Activated CD4-positive, alpha-beta memory T cell treated with anti-CD3 and anti-CD28 coated beads, Interleukin-2, amount 10 ng/mL, durations not matched to agents 7 days and 5 days (primary cell): ENCODE measurements at regions not wholly inside any gene's neighbourhood (a gene's known extent, or its start where the extent isn't known, plus 50 kb on each side); places are given as distances from the start of the nearest gene placed in this dataset.

Experiments
- CTCF ChIA-PET: fragments of 350-600 bp; sonication (Branson Sonifier 250); formaldehyde crosslinking; loops from one replicate; lab custom pipeline; 2021; ENCODE audit warnings: antibody characterized with exemption, inconsistent platforms; lab: Charles Lee
- POLR2A ChIA-PET: fragments of 350-600 bp; sonication (Branson Sonifier 250); formaldehyde crosslinking; loops from one replicate; lab custom pipeline; 2021; ENCODE audit warnings: antibody characterized with exemption; lab: Charles Lee
- DNase-seq: peaks from one replicate; pipeline ENCODE4 v3.0.0-alpha.2; 2020
- H3K27ac Mint-ChIP-seq: one replicate; pipeline ENCODE4 v1.8.0; 2021; ENCODE audit warnings: mild to moderate bottlenecking, mixed read lengths
- H3K27me3 Mint-ChIP-seq: one replicate; pipeline ENCODE4 v1.8.0; 2021; ENCODE audit warnings: mixed read lengths
- H3K36me3 Mint-ChIP-seq: one replicate; pipeline ENCODE4 v1.8.0; 2021; ENCODE audit warnings: low read depth, mixed read lengths
- H3K4me1 Mint-ChIP-seq: one replicate; pipeline ENCODE4 v1.8.0; 2021; ENCODE audit warnings: mixed read lengths
- H3K4me3 Mint-ChIP-seq: one replicate; pipeline ENCODE4 v1.8.0; 2021; ENCODE audit warnings: mild to moderate bottlenecking, mixed read lengths
- H3K9me3 Mint-ChIP-seq: one replicate; pipeline ENCODE4 v1.8.0; 2021; ENCODE audit warnings: mixed read lengths

DNA sequence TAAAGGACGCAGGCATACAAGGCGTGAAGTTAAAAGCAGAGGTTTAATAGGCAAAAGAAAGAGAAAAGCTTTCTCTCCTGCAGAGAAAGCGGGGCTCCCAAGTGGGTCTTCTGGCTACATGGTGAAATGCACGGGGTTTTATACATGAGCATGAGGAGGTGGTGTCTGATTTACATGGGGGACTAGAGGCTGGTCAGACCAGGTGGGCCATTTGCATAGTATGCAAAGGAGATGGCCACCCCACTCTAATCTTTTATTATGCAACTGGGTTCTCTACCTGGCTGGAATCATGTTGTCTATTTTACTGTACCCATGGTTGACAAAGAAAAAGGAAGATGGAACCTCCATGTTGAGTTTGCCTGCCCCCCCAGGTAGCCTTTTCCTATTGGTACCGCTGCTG, 356.2 kb downstream of the KCNJ3 start:
- peaks cover 4% of the 10 kb centered on the region for H3K9me3 Mint-ChIP-seq
- DNase-seq, result no peak
- CTCF ChIA-PET, result no interaction called here
- no peaks in the 10 kb centered on the region for H3K36me3 Mint-ChIP-seq
- no peaks in the 10 kb centered on the region for H3K4me1 Mint-ChIP-seq
- POLR2A ChIA-PET, result no interaction called here
- no peak overlapping the region for H3K27ac Mint-ChIP-seq
- no peak overlapping the region for H3K4me3 Mint-ChIP-seq
- H3K27me3 Mint-ChIP-seq, result no peaks in the 10 kb centered on the region

DNA sequence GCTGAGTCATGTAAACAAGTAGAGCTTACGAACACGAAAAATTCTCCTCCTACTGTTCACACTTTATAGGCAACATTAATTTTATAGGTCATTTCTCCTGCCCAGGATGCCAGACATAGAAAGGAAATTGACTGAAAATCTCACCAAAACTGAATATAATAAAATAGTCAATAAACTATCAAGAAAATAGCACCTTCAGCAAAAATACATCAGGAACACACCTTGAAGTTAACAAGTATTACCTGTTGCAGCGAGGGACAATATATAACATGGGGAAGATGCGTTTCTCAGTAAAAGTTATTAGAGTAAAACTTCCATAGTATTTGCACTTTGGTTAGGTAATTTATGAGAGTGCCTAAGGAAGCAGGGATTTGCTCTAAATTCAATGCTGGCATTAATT, 344.6 kb downstream of the KCNJ3 start:
- ChIA-PET CTCF (no interaction called here), POLR2A (no interaction called here)
- Mint-ChIP-seq H3K4me1 (no peaks in the 10 kb centered on the region), H3K4me3 (no peak overlapping the region), H3K9me3 (peaks cover 9% of the 10 kb centered on the region), H3K27ac (no peak overlapping the region), H3K36me3 (no peaks in the 10 kb centered on the region), H3K27me3 (no peaks in the 10 kb centered on the region)
- no peak for DNase-seq

DNA sequence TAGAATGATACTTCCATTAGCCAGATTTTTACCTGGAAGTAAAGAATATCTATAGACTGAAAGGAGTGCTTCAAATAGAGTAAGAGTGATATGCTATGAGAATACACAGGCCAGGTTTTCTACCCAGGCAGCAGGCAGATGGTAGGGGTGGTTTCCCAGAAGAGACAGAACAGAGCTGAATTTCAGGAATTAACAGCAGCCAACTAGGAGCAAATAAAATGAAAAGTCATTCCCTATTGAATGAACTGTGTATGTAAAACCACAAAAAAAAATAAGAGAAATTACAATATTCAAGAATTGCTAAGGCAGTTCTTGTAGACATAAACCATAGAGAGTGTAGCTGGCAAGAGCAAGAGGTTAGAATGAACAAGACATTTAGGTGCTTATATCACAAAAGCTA, 336.8 kb downstream of the KCNJ3 start:
- POLR2A ChIA-PET, result no interaction called here
- H3K36me3 Mint-ChIP-seq, result no peaks in the 10 kb centered on the region

DNA sequence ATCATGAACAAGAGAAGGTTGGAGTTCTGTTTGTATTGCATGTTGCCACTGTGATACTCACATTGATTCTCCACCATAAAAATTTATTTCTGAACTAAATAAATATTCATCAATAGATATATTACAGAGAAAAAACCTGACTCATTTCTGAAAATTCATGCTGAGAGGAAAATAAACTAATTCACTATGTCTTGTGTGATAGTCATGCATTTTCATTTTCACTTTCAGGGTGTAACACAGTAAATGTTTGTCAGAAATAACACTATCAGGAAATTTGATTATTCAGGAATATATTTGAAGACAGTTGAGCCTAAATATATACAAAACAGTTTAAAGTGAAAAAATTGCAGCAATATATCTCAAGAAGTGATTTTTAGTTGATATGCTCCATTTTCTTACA, 335.2 kb downstream of the KCNJ3 start:
- Mint-ChIP-seq H3K4me3 (no peak overlapping the region), H3K36me3 (no peaks in the 10 kb centered on the region), H3K9me3 (peaks cover 10% of the 10 kb centered on the region), H3K27ac (no peak overlapping the region), H3K27me3 (no peaks in the 10 kb centered on the region), H3K4me1 (no peaks in the 10 kb centered on the region)
- ChIA-PET POLR2A (no interaction called here), CTCF (no interaction called here)
- DNase-seq, result no peak

More for the DNA sequence above, 336.8 kb downstream of the KCNJ3 start:
- Mint-ChIP-seq H3K4me3 (no peak overlapping the region), H3K4me1 (no peaks in the 10 kb centered on the region), H3K27me3 (no peaks in the 10 kb centered on the region), H3K9me3 (peaks cover 5% of the 10 kb centered on the region), H3K27ac (no peak overlapping the region)
- CTCF ChIA-PET, result no interaction called here
- DNase-seq, result no peak

DNA sequence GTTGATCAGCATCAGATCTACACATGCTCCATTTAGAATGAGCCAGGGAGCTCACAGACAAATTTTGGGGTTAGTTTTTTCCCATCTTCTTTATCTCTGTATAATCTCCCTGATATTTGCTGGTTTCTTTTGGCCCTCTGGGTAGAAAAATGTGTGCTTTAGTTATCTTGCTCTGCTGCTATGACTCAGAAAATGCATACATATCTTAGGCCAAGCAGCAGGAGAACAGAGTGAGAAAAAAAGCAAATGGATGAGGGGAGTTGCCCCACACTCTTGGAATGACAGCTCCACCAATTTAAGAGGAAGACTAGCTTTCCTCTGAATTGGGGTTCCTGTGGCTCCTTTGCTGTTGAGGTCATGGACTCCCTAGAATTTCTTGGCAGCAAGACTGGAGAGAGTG, 331.8 kb downstream of the KCNJ3 start:
- Mint-ChIP-seq H3K27me3 (no peaks in the 10 kb centered on the region), H3K4me1 (no peaks in the 10 kb centered on the region), H3K27ac (no peak overlapping the region), H3K36me3 (no peaks in the 10 kb centered on the region), H3K9me3 (peaks cover 7% of the 10 kb centered on the region), H3K4me3 (no peak overlapping the region)
- POLR2A ChIA-PET, result no interaction called here
- CTCF ChIA-PET, result no interaction called here
- no peak for DNase-seq

DNA sequence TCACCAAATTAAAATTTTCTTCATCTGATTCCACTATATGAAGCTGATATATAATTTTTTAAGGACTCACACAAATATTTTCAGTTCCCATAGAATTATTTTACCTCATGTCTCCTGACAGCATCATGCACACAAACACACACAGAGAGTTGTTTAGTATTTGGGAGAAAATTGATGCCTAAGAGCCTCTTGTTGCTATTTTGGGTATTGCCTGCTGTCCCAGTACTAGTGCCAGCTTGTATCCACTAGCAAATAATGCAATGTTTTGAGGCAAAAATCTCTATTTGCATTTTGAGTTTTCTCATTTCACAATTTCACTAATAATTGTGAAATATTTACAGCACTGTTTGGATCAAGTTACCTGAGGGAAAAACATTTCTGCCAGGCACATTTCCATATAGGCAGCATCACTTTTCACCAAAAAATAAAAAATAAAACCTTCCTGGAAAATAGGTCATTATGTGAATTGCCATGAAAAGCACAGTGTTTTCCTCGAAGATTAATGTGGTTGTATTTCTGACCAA, 328.2 kb downstream of the KCNJ3 start:
- Mint-ChIP-seq H3K36me3 (no peaks in the 10 kb centered on the region), H3K27me3 (no peaks in the 10 kb centered on the region), H3K27ac (no peak overlapping the region), H3K4me1 (no peaks in the 10 kb centered on the region), H3K9me3 (peaks cover 5% of the 10 kb centered on the region), H3K4me3 (no peak overlapping the region)
- ChIA-PET POLR2A (no interaction called here), CTCF (no interaction called here)
- DNase-seq, result no peak

DNA sequence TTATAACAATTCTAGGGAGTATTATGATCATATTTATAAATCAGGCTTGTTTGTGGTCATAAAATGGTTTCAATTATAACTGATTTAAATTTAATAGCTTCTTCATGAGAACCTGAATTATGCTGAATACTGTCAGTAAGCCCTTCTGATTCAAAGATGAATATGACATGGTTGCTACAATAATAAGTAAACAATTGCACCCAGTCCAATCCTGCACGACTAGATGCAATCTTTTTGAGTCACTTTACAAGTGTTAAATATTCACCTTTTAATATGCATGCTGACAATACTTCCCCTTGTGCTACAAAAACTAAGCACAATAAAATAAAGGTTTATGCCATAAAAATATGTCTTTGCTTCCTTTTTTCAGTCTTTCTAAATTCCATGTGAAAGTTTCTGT, 325.2 kb downstream of the KCNJ3 start:
- no peaks in the 10 kb centered on the region for H3K4me1 Mint-ChIP-seq
- no peak for DNase-seq
- H3K9me3 Mint-ChIP-seq, result no peaks in the 10 kb centered on the region
- ChIA-PET POLR2A (no interaction called here), CTCF (no interaction called here)
- H3K4me3 Mint-ChIP-seq, result no peak overlapping the region
- no peaks in the 10 kb centered on the region for H3K36me3 Mint-ChIP-seq
- H3K27me3 Mint-ChIP-seq, result no peaks in the 10 kb centered on the region
- H3K27ac Mint-ChIP-seq, result no peak overlapping the region

DNA sequence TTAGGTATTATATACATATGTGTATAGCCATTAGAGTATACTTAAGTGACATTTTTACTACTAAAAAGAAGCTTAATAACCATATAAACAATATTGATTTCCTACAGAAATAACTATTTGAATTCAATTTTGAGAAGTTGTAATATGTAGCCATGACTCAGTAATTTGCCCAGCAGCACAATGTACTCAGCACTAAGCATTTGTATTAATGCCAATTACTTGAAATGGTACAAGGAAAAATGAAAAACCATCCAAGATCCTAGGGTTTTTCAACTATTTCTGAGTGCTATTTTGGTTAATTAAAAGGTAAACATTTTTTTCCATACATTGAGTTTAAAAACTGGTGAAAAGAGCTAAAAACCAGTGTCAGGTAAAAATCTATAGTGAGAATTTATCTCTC, 324.0 kb downstream of the KCNJ3 start:
- H3K9me3 Mint-ChIP-seq, result no peaks in the 10 kb centered on the region
- H3K4me1 Mint-ChIP-seq, result no peaks in the 10 kb centered on the region
- ChIA-PET POLR2A (no interaction called here), CTCF (no interaction called here)
- no peak overlapping the region for H3K27ac Mint-ChIP-seq
- no peaks in the 10 kb centered on the region for H3K27me3 Mint-ChIP-seq
- no peak overlapping the region for H3K4me3 Mint-ChIP-seq
- no peak for DNase-seq
- H3K36me3 Mint-ChIP-seq, result no peaks in the 10 kb centered on the region

DNA sequence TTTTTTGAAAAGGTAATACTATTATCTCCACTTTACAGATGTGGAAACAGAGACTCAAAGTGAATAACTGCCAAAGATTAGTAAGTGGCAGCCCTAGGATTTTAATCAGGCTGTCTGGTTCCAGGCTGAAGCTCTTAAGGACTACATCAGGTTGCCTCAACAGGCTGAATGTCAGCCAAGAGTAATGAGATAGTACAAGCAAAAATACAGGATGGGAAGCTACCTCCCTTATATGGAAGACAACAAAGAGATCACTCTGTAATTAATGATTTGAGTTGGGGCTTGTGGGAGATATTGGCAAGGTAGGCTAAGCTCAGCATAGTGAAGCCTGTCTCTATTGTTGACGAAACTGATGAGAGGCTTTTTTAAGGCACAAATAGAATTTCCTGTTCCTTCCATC, 323.1 kb downstream of the KCNJ3 start:
- Mint-ChIP-seq H3K36me3 (no peaks in the 10 kb centered on the region), H3K4me1 (no peaks in the 10 kb centered on the region), H3K4me3 (no peak overlapping the region), H3K27me3 (no peaks in the 10 kb centered on the region), H3K9me3 (no peaks in the 10 kb centered on the region), H3K27ac (no peak overlapping the region)
- ChIA-PET CTCF (no interaction called here), POLR2A (no interaction called here)
- no peak for DNase-seq

DNA sequence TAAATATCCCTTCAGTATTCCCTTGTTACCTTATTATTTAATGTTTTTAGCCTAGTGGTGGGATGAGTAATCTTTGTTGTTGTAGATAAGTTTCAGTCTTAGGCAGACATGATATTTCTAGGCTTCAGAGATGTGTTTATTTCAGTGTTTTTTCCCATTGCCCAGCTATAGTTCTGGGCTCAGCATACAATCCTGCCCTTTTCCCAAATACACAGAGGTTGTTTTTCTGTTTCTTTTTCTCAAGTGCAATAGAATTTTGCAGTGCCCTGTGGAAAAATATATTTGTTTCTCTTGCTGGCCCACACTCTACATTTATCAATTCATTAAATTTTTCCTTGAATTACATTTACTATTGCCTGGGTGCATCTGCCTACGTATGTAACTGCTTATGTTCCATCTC, 321.8 kb downstream of the KCNJ3 start:
- no peak for DNase-seq
- no peaks in the 10 kb centered on the region for H3K4me1 Mint-ChIP-seq
- ChIA-PET POLR2A (no interaction called here), CTCF (no interaction called here)
- H3K27me3 Mint-ChIP-seq, result no peaks in the 10 kb centered on the region
- no peak overlapping the region for H3K27ac Mint-ChIP-seq
- no peak overlapping the region for H3K4me3 Mint-ChIP-seq
- no peaks in the 10 kb centered on the region for H3K9me3 Mint-ChIP-seq
- H3K36me3 Mint-ChIP-seq, result no peaks in the 10 kb centered on the region

DNA sequence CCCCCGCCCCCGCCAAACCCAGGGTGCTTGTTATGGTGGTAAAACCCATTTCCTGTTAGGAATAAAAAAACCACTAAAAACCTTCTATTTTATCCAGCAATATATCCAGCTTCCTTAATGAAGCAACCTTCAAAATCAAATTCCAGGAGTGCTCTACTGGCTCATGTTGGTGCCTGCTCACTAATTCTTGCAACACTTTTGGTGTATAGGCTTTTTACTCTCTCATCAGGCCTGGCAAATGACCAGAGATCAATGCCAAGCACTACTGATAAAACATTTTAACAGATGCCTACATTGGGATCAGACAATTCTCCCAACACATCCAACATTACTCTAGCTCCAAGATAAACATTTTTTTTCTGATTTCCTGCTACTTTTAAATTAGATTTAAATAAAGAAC, 312.4 kb downstream of the KCNJ3 start:
- H3K27me3 Mint-ChIP-seq, result no peaks in the 10 kb centered on the region
- no peak overlapping the region for H3K27ac Mint-ChIP-seq
- H3K4me1 Mint-ChIP-seq, result no peaks in the 10 kb centered on the region
- H3K36me3 Mint-ChIP-seq, result no peaks in the 10 kb centered on the region
- H3K4me3 Mint-ChIP-seq, result no peak overlapping the region
- no peak for DNase-seq
- peaks cover 4% of the 10 kb centered on the region for H3K9me3 Mint-ChIP-seq
- ChIA-PET POLR2A (no interaction called here), CTCF (no interaction called here)

DNA sequence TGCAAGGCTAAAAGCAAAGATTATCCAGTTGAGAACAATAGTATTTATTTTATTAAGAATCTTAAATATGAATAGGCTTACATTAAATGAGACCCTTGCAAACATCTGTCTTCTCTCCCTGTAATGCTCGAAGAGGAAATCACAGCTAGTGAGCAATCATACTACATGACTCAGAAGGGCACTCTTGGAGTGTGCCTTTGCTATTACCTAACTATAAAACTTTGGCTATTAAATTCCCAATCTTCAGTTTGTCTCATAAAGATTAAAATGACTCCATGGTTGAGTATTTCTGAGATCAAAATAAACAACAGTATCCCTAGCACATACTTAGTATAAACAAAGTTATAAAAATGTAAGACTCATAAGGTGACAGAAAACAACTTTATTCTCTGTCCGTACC, 296.9 kb downstream of the KCNJ3 start:
- Mint-ChIP-seq H3K4me1 (no peaks in the 10 kb centered on the region), H3K4me3 (no peak overlapping the region), H3K9me3 (no peaks in the 10 kb centered on the region), H3K36me3 (no peaks in the 10 kb centered on the region), H3K27me3 (no peaks in the 10 kb centered on the region), H3K27ac (no peak overlapping the region)
- no peak for DNase-seq
- ChIA-PET CTCF (no interaction called here), POLR2A (no interaction called here)

DNA sequence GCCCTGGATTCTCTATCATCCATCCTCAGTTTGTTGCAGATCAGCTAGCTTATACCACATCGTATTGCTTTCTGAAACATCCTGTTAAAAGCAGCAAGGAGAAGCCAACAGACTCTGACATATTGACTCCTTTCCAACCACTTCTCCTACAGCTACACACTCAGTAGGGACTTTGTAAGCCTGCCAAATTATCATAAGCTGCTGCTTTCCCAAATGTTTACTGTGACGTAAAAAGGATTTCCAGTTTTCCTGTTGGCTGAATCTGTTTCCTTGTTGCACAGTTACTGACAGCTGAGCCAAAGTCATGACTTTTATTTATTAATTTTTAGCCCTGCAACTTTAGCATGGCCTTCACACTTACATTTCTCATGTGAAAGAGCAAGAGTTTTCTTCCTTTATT, 294.3 kb downstream of the KCNJ3 start:
- no peaks in the 10 kb centered on the region for H3K27me3 Mint-ChIP-seq
- peaks cover 2% of the 10 kb centered on the region for H3K9me3 Mint-ChIP-seq
- H3K4me1 Mint-ChIP-seq, result no peaks in the 10 kb centered on the region
- no peaks in the 10 kb centered on the region for H3K36me3 Mint-ChIP-seq
- H3K27ac Mint-ChIP-seq, result no peak overlapping the region
- no peak for DNase-seq
- CTCF ChIA-PET, result no interaction called here
- no peak overlapping the region for H3K4me3 Mint-ChIP-seq
- POLR2A ChIA-PET, result no interaction called here

DNA sequence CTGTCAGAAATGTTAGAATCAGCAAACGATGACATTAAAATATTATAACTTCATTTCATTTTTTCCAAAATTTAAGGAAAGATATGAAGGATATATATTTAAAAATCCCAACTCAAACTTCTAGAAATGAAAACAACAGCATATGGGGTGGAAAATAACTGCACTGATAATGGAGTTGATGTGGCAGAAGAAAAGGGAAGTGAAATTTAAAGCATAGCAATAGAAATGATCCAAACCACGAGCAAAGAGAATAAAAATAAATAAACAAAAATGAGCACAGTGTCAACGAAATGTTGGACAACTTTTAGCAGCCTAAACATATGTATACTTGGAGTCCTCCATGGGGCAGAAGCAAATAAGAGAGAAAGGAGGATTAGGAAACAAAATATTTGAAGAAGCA, 280.2 kb downstream of the KCNJ3 start:
- Mint-ChIP-seq H3K4me3 (no peak overlapping the region), H3K27ac (no peak overlapping the region), H3K36me3 (no peaks in the 10 kb centered on the region), H3K9me3 (peaks cover 5% of the 10 kb centered on the region), H3K4me1 (no peaks in the 10 kb centered on the region), H3K27me3 (no peaks in the 10 kb centered on the region)
- ChIA-PET POLR2A (no interaction called here), CTCF (no interaction called here)
- no peak for DNase-seq

DNA sequence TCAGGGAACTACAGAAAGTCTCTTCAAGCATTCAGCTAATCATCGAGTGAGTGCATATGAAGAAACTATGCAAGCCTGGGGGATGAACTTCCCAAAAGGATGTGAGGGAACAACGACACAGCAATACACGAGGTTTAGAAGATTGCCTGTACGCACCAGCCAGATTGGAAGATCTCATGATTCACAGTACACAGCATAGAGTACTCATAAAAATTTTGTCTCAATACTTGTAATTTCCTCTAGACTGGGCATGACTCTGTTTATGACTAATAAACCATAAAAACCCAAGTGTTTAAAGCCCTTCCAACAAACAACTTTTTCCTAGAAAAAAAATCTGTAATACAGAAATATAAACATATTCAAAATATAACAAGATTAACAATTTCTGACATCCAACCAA, 279.7 kb downstream of the KCNJ3 start:
- no peaks in the 10 kb centered on the region for H3K4me1 Mint-ChIP-seq
- H3K27me3 Mint-ChIP-seq, result no peaks in the 10 kb centered on the region
- H3K9me3 Mint-ChIP-seq, result peaks cover 5% of the 10 kb centered on the region
- H3K36me3 Mint-ChIP-seq, result no peaks in the 10 kb centered on the region
- POLR2A ChIA-PET, result no interaction called here
- CTCF ChIA-PET, result no interaction called here
- no peak overlapping the region for H3K27ac Mint-ChIP-seq
- no peak for DNase-seq
- no peak overlapping the region for H3K4me3 Mint-ChIP-seq
